AG20443 (cell line): ENCODE measurements at regions not wholly inside any gene's neighbourhood (a gene's known extent, or its start where the extent isn't known, plus 50 kb on each side); places are given as distances from the start of the nearest gene placed in this dataset.

Experiments
- DNase-seq: peaks from one replicate; pipeline ENCODE4 v3.0.0; 2012; ENCODE audit warnings: low spot score, mixed read lengths

GRCh38 chr13:111557921-111558699, 237.7 kb downstream of the TEX29 start:
- DNase-seq: no peak

- no peak for DNase-seq
Measured at GRCh38 chr13:111558700-111559088, 238.3 kb downstream of the TEX29 start.

DNA sequence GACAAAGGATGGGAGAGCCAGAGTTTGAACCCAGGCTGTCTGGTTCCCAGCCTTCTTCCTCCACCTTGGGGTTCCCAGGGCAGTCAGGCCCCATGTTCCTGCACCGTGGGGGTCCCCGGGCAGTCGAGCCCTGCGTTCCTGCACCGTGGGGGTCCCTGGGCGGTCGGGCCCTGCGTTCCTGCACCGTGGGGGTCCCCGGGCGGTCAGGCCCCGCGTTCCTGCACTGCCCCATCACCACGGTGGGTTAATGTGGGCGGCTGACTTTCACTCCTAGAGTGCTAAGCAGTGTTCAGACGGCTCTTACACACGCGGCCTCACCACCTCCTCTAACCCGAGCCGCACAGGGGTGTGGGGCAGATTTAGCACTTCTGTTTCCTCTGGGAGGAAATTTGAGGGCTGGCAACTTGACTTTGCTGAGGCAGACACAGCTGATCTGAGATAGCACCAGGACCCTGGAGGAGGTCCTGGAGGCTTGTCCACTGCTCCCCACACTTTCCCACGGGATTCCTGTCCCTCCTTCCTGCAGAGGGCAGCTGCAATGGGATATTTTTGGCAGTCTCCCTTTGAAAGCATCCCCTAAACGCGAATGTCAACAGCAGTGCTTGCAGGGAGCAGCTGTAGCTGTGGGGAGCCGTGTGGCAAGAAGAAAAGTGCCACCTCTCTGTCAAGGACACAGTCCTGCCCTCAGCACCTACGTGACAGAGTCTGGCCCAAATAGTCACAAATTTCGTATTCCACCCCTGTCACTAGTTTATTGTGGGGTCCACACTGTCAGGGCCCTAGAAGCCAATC, 239.4 kb downstream of the TEX29 start:
- DNase-seq: no peak

GRCh38 chr13:111561091-111561781, 240.8 kb downstream of the TEX29 start:
- DNase-seq: no peak

- DNase-seq: no peak
Measured at GRCh38 chr13:111562716-111563115, 242.3 kb downstream of the TEX29 start.

DNA sequence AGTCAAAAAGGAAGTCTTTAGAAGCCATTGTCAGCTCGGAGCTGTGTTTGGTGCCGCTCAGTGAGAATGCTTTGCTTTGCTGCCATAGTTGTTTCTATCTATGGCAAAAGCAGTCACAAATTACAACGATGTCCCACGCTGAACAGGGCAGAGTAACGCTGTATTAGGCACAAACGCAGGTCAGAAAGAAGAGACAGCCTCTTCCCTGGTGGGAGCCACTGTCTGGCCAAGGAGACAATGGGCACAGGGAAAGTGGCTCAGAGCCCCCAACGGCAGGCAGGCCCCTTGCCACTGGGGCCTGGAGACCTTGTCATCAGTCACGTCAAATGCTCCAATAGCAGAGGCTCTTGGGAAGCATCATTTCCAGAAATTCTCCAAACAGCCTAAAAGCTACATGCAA, 244.2 kb downstream of the TEX29 start:
- no peak for DNase-seq

DNA sequence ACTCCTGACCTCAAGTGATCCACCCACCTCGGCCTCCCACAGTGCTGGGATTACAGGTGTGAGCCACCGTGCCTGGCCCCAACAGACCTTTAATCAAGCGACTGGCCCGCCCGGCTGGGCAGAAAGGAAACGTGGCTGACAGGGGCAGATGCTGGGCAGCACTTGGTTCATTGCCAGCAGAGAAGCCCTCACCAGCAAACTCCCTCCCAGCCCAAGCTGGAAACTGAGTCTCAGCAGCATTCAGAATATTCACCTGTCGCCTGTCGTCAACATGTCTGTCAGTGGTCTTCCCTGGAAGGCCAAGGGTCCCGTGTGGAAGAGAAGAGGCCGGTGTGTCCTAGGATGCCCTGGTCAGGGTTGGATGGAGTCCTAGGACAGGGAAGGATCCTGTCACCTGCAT, 245.0 kb downstream of the TEX29 start:
- no peak for DNase-seq

GRCh38 chr13:111566567-111566966, 246.1 kb downstream of the TEX29 start:
- no peak for DNase-seq

DNA sequence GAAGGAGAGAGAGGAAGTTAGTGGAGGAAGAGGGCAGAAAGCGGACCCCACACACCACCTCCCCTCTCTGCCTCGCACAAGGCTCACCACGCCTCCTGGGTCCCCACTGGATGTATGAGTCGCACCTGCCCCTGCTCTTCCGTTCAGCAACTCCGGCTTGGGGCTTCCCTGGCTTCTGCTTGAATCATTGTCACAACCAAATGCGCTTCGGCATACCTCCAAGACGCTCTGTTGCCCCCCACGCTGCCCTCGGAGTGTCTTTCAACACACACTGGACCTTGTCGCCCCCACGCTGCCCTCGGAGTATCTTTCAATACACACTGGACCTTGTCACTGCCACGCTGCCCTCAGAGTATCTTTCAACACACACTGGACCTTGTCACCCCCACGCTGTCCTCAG, 247.2 kb downstream of the TEX29 start:
- no peak for DNase-seq

DNA sequence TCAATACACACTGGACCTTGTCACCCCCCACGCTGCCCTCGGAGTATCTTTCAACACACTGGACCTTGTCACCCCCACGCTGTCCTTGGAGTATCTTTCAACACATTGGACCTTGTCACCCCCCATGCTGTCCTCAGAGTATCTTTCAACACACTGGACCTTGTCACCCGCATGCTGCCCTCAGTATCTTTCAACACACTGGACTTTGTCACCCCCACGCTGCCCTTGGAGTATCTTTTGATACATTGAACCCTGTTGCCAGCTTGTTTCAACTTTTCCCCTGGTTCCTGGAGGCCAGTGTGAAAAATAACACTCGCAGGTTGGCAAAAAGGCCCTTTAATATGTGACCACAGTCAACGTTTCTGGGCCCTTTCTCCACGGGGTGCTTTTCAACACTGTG, 247.8 kb downstream of the TEX29 start:
- no peak for DNase-seq

- DNase-seq: no peak
Measured at GRCh38 chr13:111570911-111571310, 250.5 kb downstream of the TEX29 start.

DNA sequence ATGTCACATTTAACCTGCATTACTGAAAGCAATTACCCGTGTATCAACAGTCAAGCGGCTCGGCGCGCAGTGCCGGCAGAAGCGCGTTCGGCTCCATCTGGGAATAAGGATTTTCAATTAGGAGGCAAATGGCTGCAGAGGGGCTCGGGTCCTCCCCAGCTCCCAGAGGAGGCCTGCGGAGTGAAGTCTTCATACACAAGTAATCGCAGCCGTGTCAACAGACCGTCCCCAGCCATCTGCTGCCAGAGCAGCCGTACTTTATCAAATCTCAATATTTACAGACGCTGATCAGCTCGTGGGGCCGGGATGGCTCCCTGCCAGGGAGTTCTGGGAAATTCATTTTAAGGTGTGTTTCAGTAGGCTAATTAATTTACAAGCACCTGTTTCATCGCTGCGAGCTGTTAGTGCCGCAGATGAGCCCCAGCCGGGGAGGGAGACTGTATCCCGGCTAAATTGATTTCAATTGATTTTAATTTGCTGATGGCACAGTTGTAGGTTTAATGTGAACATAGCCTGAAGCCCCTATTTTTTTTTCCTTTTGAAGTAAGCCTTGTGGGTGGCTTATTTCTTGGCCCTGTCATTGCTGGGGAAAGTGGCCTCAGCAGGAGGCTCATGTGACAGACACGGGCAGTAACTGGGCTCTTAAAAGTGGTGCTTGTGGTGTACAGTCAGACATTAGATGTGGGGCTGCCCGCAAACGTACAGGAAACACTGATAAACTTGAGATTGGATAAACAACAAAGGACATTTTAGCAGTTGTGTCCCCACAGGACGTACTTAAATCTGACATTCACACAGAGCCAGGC, 252.7 kb downstream of the TEX29 start:
- DNase-seq: no peak

DNA sequence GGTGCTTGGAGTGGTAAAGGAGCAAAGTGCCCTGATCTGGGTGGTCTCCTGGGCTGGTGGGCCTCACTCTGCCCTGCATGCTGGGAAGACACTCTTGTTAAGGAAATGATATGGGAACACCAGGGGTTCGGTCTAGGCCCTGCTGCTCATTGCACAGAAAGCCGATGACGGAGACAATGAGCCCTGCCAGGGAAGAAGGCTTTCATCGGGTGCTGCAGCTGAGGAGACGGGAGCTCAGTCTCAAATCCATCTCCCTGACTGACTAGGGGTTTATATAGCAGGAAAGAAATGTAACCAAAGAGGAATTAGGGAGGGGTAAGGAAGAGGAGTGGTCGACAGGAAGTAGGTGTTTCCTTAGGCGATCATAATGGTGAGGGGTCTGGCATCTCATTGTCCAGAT, 253.4 kb downstream of the TEX29 start:
- DNase-seq: no peak

GRCh38 chr13:111575276-111575675, 254.8 kb downstream of the TEX29 start:
- no peak for DNase-seq

DNA sequence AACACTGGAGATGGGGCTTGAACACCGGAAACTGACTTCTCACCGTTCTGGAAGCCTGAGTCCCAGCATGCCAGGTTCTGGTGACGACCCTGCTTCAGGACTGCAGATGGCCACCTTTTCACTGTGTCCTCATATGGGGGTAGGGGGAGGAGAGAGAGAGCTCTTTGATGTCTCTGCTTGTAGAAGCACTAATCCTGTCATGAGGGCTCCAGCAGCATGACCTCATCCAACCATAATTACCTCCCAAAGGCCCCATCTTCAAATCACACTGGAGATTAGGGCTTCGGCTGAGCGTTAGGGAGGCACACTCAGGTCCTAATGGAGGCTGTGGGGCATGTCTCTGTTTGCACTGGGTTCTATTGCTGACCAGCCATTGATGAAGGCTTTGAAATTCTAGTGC, 255.3 kb downstream of the TEX29 start:
- no peak for DNase-seq

DNA sequence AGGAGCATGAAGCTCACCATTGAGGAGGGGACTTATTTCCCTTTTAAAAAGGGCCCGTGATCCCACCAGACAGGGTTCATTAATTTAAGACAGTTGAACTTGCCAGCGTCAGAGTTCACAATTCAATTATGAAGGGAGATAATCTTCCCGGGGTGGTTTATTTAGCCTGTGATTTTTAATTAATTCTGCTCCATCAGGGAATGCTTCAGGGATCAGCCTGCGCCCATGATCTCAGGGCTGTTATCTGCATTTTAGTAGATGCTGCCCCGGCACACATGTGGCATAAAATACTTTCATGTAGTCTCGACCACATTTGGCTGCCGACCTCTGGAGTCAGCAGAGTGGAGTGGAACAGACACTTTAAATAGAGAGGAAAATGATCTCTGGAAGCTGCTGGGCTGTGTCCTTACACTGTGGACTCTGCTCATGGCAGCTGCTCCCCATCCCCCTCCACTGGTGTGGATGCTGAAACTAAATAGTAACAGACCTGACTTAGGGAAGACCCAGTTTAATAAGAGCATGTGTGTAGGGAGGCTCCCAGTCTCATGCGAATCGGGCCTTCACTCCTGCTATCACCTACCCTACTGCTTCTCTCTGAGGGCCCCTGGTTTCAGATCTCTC, 256.9 kb downstream of the TEX29 start:
- DNase-seq: no peak

GRCh38 chr13:111577956-111578605, 257.6 kb downstream of the TEX29 start:
- no peak for DNase-seq

GRCh38 chr13:111584101-111584672, 263.7 kb downstream of the TEX29 start:
- DNase-seq: no peak

DNA sequence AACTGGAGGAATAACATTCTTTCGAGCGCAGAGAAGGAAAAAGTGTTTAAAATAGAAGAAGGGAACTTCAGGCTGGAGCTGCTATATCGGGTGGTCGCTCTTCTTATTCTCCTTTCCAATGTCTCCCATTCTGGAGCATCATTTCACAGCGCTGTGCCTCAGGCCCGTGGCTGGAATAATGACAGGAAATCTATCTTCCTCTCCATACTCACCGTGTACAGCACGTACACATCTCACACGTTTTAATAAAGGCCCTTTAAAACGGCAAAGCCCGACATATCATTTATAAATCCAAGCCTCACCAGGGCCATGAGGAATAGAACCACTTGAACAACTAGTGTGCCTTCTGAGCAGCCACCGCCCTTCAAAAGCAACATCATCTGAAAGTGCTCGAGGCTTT, 264.4 kb downstream of the TEX29 start:
- no peak for DNase-seq

- DNase-seq: no peak
Measured at GRCh38 chr13:111586291-111586690, 265.8 kb downstream of the TEX29 start.

DNA sequence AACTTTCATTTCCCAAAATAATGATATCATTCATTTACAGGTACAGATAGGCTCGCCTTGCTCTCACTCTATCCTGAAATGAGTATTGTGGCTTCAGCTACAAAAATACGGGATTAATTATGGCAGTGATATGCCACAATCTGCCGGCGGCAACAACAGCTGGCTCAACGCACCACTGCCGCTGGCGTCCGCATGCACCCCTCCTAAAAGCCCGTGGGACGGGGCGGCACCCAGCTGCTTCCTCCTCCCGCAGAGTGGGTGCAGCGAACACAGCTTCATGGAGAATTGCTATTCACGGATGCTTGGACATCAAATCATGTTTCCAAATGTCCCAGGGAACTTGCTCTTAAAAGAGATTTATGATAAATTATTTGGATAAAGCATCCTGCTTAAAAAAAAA, 266.8 kb downstream of the TEX29 start:
- DNase-seq: no peak
